AG04449 (cell line): ENCODE measurements at regions not wholly inside any gene's neighbourhood (a gene's known extent, or its start where the extent isn't known, plus 50 kb on each side); places are given as distances from the start of the nearest gene placed in this dataset.

ENCODE experiments used
- CTCF ChIA-PET: fragments of 350-600 bp; formaldehyde crosslinking; extraction: SDS; loops from one replicate; lab custom pipeline; 2021; ENCODE audit warnings: antibody characterized with exemption; lab: Yijun Ruan, JAX
- POLR2A ChIA-PET: fragments of 400-600, 350-600 bp; formaldehyde crosslinking; extraction: SDS; loops from one replicate; lab custom pipeline; 2020; ENCODE audit warnings: antibody characterized with exemption, inconsistent platforms; lab: Yijun Ruan, JAX
- DNase-seq: peaks from one replicate; pipeline ENCODE4 v3.0.0-alpha.2; 2010; ENCODE audit warnings: low read depth, low spot score
- H3K4me3 ChIP-seq: 2 replicates; pipeline ENCODE4 v1.5.1; 2011; ENCODE audit warnings: low read depth, mild to moderate bottlenecking, control low read depth, low read length
- CTCF ChIP-seq: IDR thresholded peaks from one replicate; pipeline ENCODE4 v1.5.1; 2011; ENCODE audit warnings: mild to moderate bottlenecking, moderate library complexity, low read length, control low read depth, inconsistent platforms; ENCODE audit not compliant: insufficient read depth; ENCODE audit errors: missing control alignments

- ChIA-PET POLR2A (no interaction called here), CTCF (interaction anchor here (1.2 to 2.6 kb wide), 3 partner anchors 8 to 14 kb away, joined by 3 to 10 read pairs (median 4); no protein-coding TSS in a partner anchor)
- H3K4me3 ChIP-seq = no peak overlapping the region
- TF ChIP-seq CTCF = no peak
- no peak for DNase-seq
These were observed 999.5 kb downstream of the TUSC7 start for GRCh38 chr3:117709108-117709507.

- no peak for DNase-seq
- ChIA-PET CTCF (no interaction called here), POLR2A (no interaction called here)
- TF ChIP-seq CTCF = no peak
- H3K4me3 ChIP-seq = no peak overlapping the region
These were observed 1000.9 kb downstream of the TUSC7 start for GRCh38 chr3:117710501-117710900.

GRCh38 chr3:117719316-117719926, 1009.8 kb downstream of the TUSC7 start:
- TF ChIP-seq CTCF = peak; percentile 51
- H3K4me3 ChIP-seq = no peak overlapping the region
- ChIA-PET POLR2A (no interaction called here), CTCF (interaction anchor here (0.9 to 2.3 kb wide), 16 partner anchors 8 to 949 kb away, joined by 3 to 10 read pairs (median 4); no protein-coding TSS in a partner anchor)
- no peak for DNase-seq

- no peak for TF ChIP-seq CTCF
- ChIA-PET POLR2A (no interaction called here), CTCF (interaction anchor here (1.0 to 2.3 kb wide), 6 partner anchors 9 to 703 kb away, joined by 3 to 10 read pairs (median 3); no protein-coding TSS in a partner anchor)
- DNase-seq = no peak
- H3K4me3 ChIP-seq = no peak overlapping the region
These were observed 1012.3 kb downstream of the TUSC7 start for GRCh38 chr3:117721866-117722265.

GRCh38 chr3:117722856-117723255, 1013.3 kb downstream of the TUSC7 start:
- POLR2A ChIA-PET = no interaction called here
- no peak for DNase-seq
- no peak for TF ChIP-seq CTCF
- CTCF ChIA-PET = interaction anchor here (0.7 to 1.4 kb wide), 3 partner anchors 14 to 288 kb away, joined by 3 to 5 read pairs (median 4); no protein-coding TSS in a partner anchor
- no peak overlapping the region for H3K4me3 ChIP-seq

GRCh38 chr3:117723825-117724224, 1014.2 kb downstream of the TUSC7 start:
- no peak for TF ChIP-seq CTCF
- H3K4me3 ChIP-seq = no peak overlapping the region
- ChIA-PET CTCF (interaction anchor here (1.1 kb wide), 1 partner anchor 15 kb away, joined by 3 read pairs; no protein-coding TSS in a partner anchor), POLR2A (no interaction called here)
- no peak for DNase-seq
